ENCODE measurements at regions not wholly inside any gene's neighbourhood (a gene's known extent, or its start where the extent isn't known, plus 50 kb on each side); places are given as distances from the start of the nearest gene placed in this dataset.

DNA sequence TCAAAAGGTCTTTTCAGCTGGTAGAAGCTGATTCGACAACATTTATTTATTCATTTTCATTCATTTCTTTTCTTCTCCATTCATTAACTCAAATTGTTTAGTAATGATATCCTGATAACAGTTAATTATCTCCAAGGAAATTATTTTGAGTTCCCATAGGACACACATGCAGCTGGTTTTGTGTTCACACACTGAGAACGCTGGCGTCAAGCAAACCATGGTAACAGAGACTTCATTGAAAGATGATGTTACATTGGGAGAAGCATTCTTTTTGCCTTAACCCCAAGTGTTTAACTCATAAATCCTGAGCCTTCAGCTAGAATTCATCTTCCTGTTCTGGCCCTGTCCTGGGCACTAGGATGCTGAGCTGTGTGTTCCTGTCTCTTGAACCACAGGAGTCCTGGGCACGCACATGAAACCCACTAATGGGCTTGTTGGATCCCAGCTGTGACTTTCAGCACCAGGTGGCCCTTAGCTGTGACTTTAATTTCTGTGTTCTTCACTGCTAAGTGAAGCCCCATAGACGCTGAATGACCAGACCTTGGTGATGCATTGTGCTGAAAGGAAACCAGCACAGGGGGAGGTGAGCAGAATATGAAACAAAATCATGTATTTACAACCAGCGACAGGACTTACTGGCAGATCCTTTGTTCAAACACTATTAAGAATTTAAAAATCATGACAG, 121.5 kb upstream of the PRSS58 start:
- no peak for TF ChIP-seq CTCF (conservative IDR thresholded peaks at IDR 0.05; ENCODE audit: low read depth, low read length)
- no peak for TF ChIP-seq POLR2A (IDR thresholded peaks at IDR 0.05; ENCODE audit: low read depth, low read length)
- TF ChIP-seq RCOR1 (IDR thresholded peaks at IDR 0.05; ENCODE audit: insufficient replicate concordance, low read length), result no peak
- no peak for TF ChIP-seq RAD21 (IDR thresholded peaks at IDR 0.05; ENCODE audit: low read length)
- TF ChIP-seq, protein P1, sequence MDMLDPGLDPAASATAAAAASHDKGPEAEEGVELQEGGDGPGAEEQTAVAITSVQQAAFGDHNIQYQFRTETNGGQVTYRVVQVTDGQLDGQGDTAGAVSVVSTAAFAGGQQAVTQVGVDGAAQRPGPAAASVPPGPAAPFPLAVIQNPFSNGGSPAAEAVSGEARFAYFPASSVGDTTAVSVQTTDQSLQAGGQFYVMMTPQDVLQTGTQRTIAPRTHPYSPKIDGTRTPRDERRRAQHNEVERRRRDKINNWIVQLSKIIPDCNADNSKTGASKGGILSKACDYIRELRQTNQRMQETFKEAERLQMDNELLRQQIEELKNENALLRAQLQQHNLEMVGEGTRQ (IDR thresholded peaks at IDR 0.05; ENCODE audit: low read depth, low read length), result no peak
- no peak for TF ChIP-seq CEBPB (IDR thresholded peaks at IDR 0.05; ENCODE audit: low read depth, low read length)
- no peak for TF ChIP-seq MAZ (IDR thresholded peaks at IDR 0.05; ENCODE audit: borderline replicate concordance, low read depth, low read length)
